Heart left ventricle (tissue), 13 donors: ENCODE measurements at regions not wholly inside any gene's neighbourhood (a gene's known extent, or its start where the extent isn't known, plus 50 kb on each side); places are given as distances from the start of the nearest gene placed in this dataset.

Experiments
- CTCF ChIP-seq, 12 donors: fragments of 200-600 bp; sonication (generic) in 4 of 12; IDR thresholded peaks; one replicate each; pipeline versions ENCODE4 v1.5.0 to v1.8.0; 2018 to 2022; ENCODE audit warnings: antibody characterized with exemption in 12 of 12, mild to moderate bottlenecking in 5 of 12
- POLR2A ChIP-seq, 2 donors: fragments of 450-650 bp; IDR thresholded peaks; one replicate each; pipeline ENCODE4 v1.6.1; 2017; ENCODE audit warnings: antibody characterized with exemption in 2 of 2, mild to moderate bottlenecking in 2 of 2, moderate library complexity in 2 of 2
- donor health status: ischemic (EF 13 %, LVEDD 7.1; RV severe dilation, severe dysfunction).
- donor health status: DM: no; HTN: yes; CAD: no.
- donor health status: DM: no; HTN: no; CAD: no.
- donor health status: ischemic (EF 25% LVEDD 6.9; RV normal size, moderate dysfunction).
- donor health status: ischemic (EF 25% LVEDD 5.7; RV mildly dilated, moderate dysfunction).
- donor health status: ischemic (EF 35%, LVEDD 5.7; RV mildly dilated, moderate dysfunction).
- donor health status: nonischemic (EF 11% LVEDD 7.7; RV severe dilation, severe dysfunction).
- donor health status: DM: yes; HTN: yes; CAD: no.
- donor health status: PGD.
- donor health status: ischemic (EF 29% LVEDD 5.4; RV normal size, mild dysfunction).
- donor health status: nonischemic (EF 23%, LVEDD 6.1; RV moderate dilation, normal function).

DNA sequence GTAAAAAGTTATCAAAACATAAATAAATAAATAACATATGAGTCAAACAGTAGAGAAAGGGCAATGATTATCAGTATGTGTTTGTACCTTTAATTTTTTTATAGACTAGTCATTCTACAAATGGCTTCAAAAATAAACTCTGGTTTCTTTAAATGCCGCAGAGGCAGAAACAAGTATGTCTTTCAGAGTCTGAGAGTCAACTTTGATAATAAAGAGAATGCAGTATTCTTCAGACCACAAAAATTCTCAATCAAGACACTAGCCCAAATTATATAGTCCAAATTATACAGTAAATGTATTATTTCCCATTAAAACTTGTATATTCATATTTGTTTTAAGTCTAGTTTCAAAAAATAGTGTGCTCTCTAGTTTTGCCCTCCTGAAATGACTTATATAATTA is 1142.3 kb downstream of the NXPH1 start:
- TF ChIP-seq CTCF (IDR thresholded peaks at IDR 0.05) (no peak), POLR2A (IDR thresholded peaks at IDR 0.05) (no peak)
